CD4-positive, alpha-beta T cell (primary cell): ENCODE measurements at regions not wholly inside any gene's neighbourhood (a gene's known extent, or its start where the extent isn't known, plus 50 kb on each side); places are given as distances from the start of the nearest gene placed in this dataset.

Experiments
- ATAC-seq: fragments of 200-7000 bp; cut with Tn5 transposase; one replicate; pipeline ENCODE4 v1.10.0; 2022; ENCODE audit warnings: mild to moderate bottlenecking; ENCODE audit not compliant: poor library complexity
- CTCF ChIA-PET: fragments of 350-600 bp; sonication (Branson Sonifier 250); formaldehyde crosslinking; loops from one replicate; lab custom pipeline; 2021; ENCODE audit warnings: antibody characterized with exemption, inconsistent platforms; lab: Charles Lee
- POLR2A ChIA-PET: fragments of 350-600 bp; sonication (Branson Sonifier 250); formaldehyde crosslinking; loops from one replicate; lab custom pipeline; 2021; ENCODE audit warnings: antibody characterized with exemption, inconsistent platforms; lab: Charles Lee
- DNase-seq, 14 experiments: peaks; one replicate each; pipeline ENCODE4 v3.0.0-alpha.2; 2013 to 2020; ENCODE audit warnings: mixed read lengths in 2 of 14
- H3K27ac ChIP-seq, 2 donors: one replicate each; pipeline versions ENCODE4 v1.5.1 to v1.7.0; 2013; ENCODE audit warnings: low read length in 2 of 2, low read depth in 1 of 2, mild to moderate bottlenecking in 1 of 2
- H3K27me3 ChIP-seq, 2 experiments: 1 replicate in 1 of 2; 2 replicates in 1 of 2; pipeline versions ENCODE4 v1.6.1 to v1.7.0; 2013; ENCODE audit warnings: low read length in 2 of 2, control low read depth in 1 of 2, mild to moderate bottlenecking in 1 of 2, moderate library complexity in 1 of 2; ENCODE audit not compliant: insufficient read depth in 2 of 2, control insufficient read depth in 1 of 2
- H3K36me3 ChIP-seq: one replicate; pipeline ENCODE4 v1.6.1; 2013; ENCODE audit warnings: low read length, control low read depth; ENCODE audit not compliant: insufficient read depth
- H3K4me1 ChIP-seq: one replicate; pipeline ENCODE4 v1.6.1; 2013; ENCODE audit warnings: low read length, control low read depth; ENCODE audit not compliant: insufficient read depth
- H3K4me3 ChIP-seq: one replicate; pipeline ENCODE4 v1.5.1; 2013; ENCODE audit warnings: mild to moderate bottlenecking, low read length, moderate library complexity
- H3K9me3 ChIP-seq, 2 experiments: 1 replicate in 1 of 2; 2 replicates in 1 of 2; pipeline versions ENCODE4 v1.6.1 to v1.7.0; 2013; ENCODE audit warnings: low read length in 2 of 2, mild to moderate bottlenecking in 2 of 2, control low read depth in 1 of 2, moderate library complexity in 1 of 2; ENCODE audit not compliant: control insufficient read depth in 1 of 2, insufficient read depth in 1 of 2
- H3K27ac Mint-ChIP-seq: one replicate; pipeline ENCODE4 v1.8.0; 2020; ENCODE audit warnings: mixed read lengths
- H3K27me3 Mint-ChIP-seq: one replicate; pipeline ENCODE4 v1.8.0; 2021; ENCODE audit warnings: mixed read lengths
- H3K36me3 Mint-ChIP-seq: one replicate; pipeline ENCODE4 v1.8.0; 2021; ENCODE audit warnings: low read depth, mixed read lengths
- H3K4me1 Mint-ChIP-seq: one replicate; pipeline ENCODE4 v1.8.0; 2021; ENCODE audit warnings: low read depth, mixed read lengths
- H3K4me3 Mint-ChIP-seq: one replicate; pipeline ENCODE4 v1.8.0; 2020; ENCODE audit warnings: mild to moderate bottlenecking, mixed read lengths
- H3K9me3 Mint-ChIP-seq: one replicate; pipeline ENCODE4 v1.8.0; 2020; ENCODE audit warnings: mixed read lengths
- CTCF ChIP-seq: fragments of 200-600 bp; IDR thresholded peaks from one replicate; pipeline ENCODE4 v1.8.0; 2022; ENCODE audit warnings: antibody characterized with exemption, mild to moderate bottlenecking
- intact Hi-C, 2 experiments: fragments of 100-400 bp; cut with DNase I in 1 of 2; cut with micrococcal nuclease in 1 of 2; formaldehyde crosslinking; loops; one replicate each; pipeline versions ENCODE4 v1.15.1 to v1.9.0; 2023 to 2025; cut with DNase I, micrococcal nuclease

GRCh38 chr15:62792986-62793751, 249.4 kb upstream of the TPM1 start:
- no peaks in the 10 kb centered on the region for H3K9me3 ChIP-seq
- H3K36me3 ChIP-seq: no peaks in the 10 kb centered on the region
- ATAC-seq (no peak), DNase-seq (no peak)
- intact Hi-C loops: no loop called here
- H3K4me3 ChIP-seq: no peak overlapping the region
- peaks cover 0 to 2% of the 10 kb centered on the region in 2 experiments for H3K27me3 ChIP-seq
- H3K27ac Mint-ChIP-seq: no peak overlapping the region
- CTCF ChIA-PET: no interaction called here
- POLR2A ChIA-PET: no interaction called here
- H3K27ac ChIP-seq: no peak overlapping the region
- H3K27me3 Mint-ChIP-seq: peaks cover 22% of the 10 kb centered on the region
- no peak overlapping the region for H3K4me3 Mint-ChIP-seq
- no peaks in the 10 kb centered on the region for H3K4me1 ChIP-seq
- H3K9me3 Mint-ChIP-seq: no peaks in the 10 kb centered on the region
- H3K36me3 Mint-ChIP-seq: no peaks in the 10 kb centered on the region
- H3K4me1 Mint-ChIP-seq: no peaks in the 10 kb centered on the region
- no peak for TF ChIP-seq CTCF

GRCh38 chr15:62793752-62794144, 248.8 kb upstream of the TPM1 start:
- no peaks in the 10 kb centered on the region for H3K9me3 Mint-ChIP-seq
- no peak overlapping the region for H3K27ac ChIP-seq
- no peak for TF ChIP-seq CTCF

GRCh38 chr15:62795171-62795570, 247.4 kb upstream of the TPM1 start:
- CTCF ChIA-PET: no interaction called here

More at GRCh38 chr15:62793752-62794144, 248.8 kb upstream of the TPM1 start:
- H3K4me3 Mint-ChIP-seq: no peak overlapping the region
- intact Hi-C loops: no loop called here
- peaks cover 22% of the 10 kb centered on the region for H3K27me3 Mint-ChIP-seq
- ATAC-seq (no peak), DNase-seq (no peak)
- H3K9me3 ChIP-seq: no peaks in the 10 kb centered on the region
- no peaks in the 10 kb centered on the region for H3K36me3 ChIP-seq
- H3K36me3 Mint-ChIP-seq: no peaks in the 10 kb centered on the region
- H3K4me1 Mint-ChIP-seq: no peaks in the 10 kb centered on the region
- CTCF ChIA-PET: no interaction called here
- no peak overlapping the region for H3K4me3 ChIP-seq
- no peaks in the 10 kb centered on the region for H3K4me1 ChIP-seq
- no peak overlapping the region for H3K27ac Mint-ChIP-seq
- POLR2A ChIA-PET: no interaction called here
- H3K27me3 ChIP-seq: peaks cover 0 to 2% of the 10 kb centered on the region in 2 experiments

More at GRCh38 chr15:62795171-62795570, 247.4 kb upstream of the TPM1 start:
- peaks cover 13% of the 10 kb centered on the region for H3K27me3 Mint-ChIP-seq
- ATAC-seq (no peak), DNase-seq (no peak)
- no peaks in the 10 kb centered on the region for H3K4me1 Mint-ChIP-seq
- Histone ChIP-seq H3K4me3 (no peak overlapping the region), H3K36me3 (no peaks in the 10 kb centered on the region), H3K27me3 (peaks cover 0 to 2% of the 10 kb centered on the region in 2 experiments), H3K27ac (no peak overlapping the region), H3K9me3 (no peaks in the 10 kb centered on the region), H3K4me1 (no peaks in the 10 kb centered on the region)
- intact Hi-C loops: no loop called here
- H3K27ac Mint-ChIP-seq: no peak overlapping the region
- no peak overlapping the region for H3K4me3 Mint-ChIP-seq
- H3K9me3 Mint-ChIP-seq: no peaks in the 10 kb centered on the region
- POLR2A ChIA-PET: no interaction called here
- TF ChIP-seq CTCF: no peak
- H3K36me3 Mint-ChIP-seq: no peaks in the 10 kb centered on the region
